Coronary artery (tissue), 2 donors: ENCODE measurements at regions not wholly inside any gene's neighbourhood (a gene's known extent, or its start where the extent isn't known, plus 50 kb on each side); places are given as distances from the start of the nearest gene placed in this dataset.

Experiments
- DNase-seq: peaks from one replicate; pipeline ENCODE4 v3.0.0-alpha.2; 2017; ENCODE audit warnings: low spot score
- H3K27ac ChIP-seq, 2 donors: fragments of 200-600 bp; sonication (generic); one replicate each; pipeline ENCODE4 v1.5.1; 2016 to 2019
- H3K4me3 ChIP-seq: fragments of 200-600 bp; sonication (generic); 2 replicates; pipeline ENCODE4 v1.5.1; 2016; ENCODE audit warnings: mild to moderate bottlenecking, moderate library complexity
- CTCF ChIP-seq: fragments of 200-600 bp; sonication (generic); IDR thresholded peaks from one replicate; pipeline ENCODE4 v1.5.1; 2019; ENCODE audit warnings: antibody characterized with exemption

- no peak overlapping the region for H3K4me3 ChIP-seq
- TF ChIP-seq CTCF = no peak
- DNase-seq = no peak
- no peak overlapping the region for H3K27ac ChIP-seq
These were observed 131.4 kb upstream of the CHRM3 start for GRCh38 chr1:239254999-239255398.

- no peak for DNase-seq
These were observed 133.3 kb upstream of the CHRM3 start for GRCh38 chr1:239253032-239253431.

GRCh38 chr1:239250353-239251035 lies 135.9 kb upstream of the CHRM3 start:
- Histone ChIP-seq H3K4me3 (no peak overlapping the region), H3K27ac (no peak overlapping the region)
- DNase-seq = no peak
- TF ChIP-seq CTCF = no peak

More at GRCh38 chr1:239253032-239253431, 133.3 kb upstream of the CHRM3 start:
- no peak overlapping the region for H3K27ac ChIP-seq
- H3K4me3 ChIP-seq = no peak overlapping the region
- no peak for TF ChIP-seq CTCF

GRCh38 chr1:239247285-239247684 lies 139.1 kb upstream of the CHRM3 start:
- no peak for DNase-seq
- Histone ChIP-seq H3K27ac (no peak overlapping the region), H3K4me3 (no peak overlapping the region)
- no peak for TF ChIP-seq CTCF

GRCh38 chr1:239244084-239244483 lies 142.3 kb upstream of the CHRM3 start:
- no peak for DNase-seq
- no peak overlapping the region for H3K4me3 ChIP-seq
- TF ChIP-seq CTCF = no peak
- no peak overlapping the region for H3K27ac ChIP-seq

GRCh38 chr1:239243006-239243405 lies 143.4 kb upstream of the CHRM3 start:
- Histone ChIP-seq H3K4me3 (no peak overlapping the region), H3K27ac (no peak overlapping the region)
- no peak for TF ChIP-seq CTCF
- no peak for DNase-seq

GRCh38 chr1:239242404-239242803 lies 144.0 kb upstream of the CHRM3 start:
- DNase-seq = no peak
- no peak for TF ChIP-seq CTCF
- no peak overlapping the region for H3K27ac ChIP-seq
- H3K4me3 ChIP-seq = no peak overlapping the region
